Fibroblast of the aortic adventitia (primary cell): ENCODE measurements at regions not wholly inside any gene's neighbourhood (a gene's known extent, or its start where the extent isn't known, plus 50 kb on each side); places are given as distances from the start of the nearest gene placed in this dataset.

Source experiments
- DNase-seq: peaks from one replicate; pipeline ENCODE4 v3.0.0-alpha.2; 2010; ENCODE audit warnings: low read depth
- H3K4me3 ChIP-seq: 2 replicates; pipeline ENCODE4 v1.5.1; 2011; ENCODE audit warnings: low read depth, mild to moderate bottlenecking, control low read depth, low read length, moderate library complexity
- TF ChIP-seq, protein P1 (sequence below): IDR thresholded peaks from 2 replicates; pipeline ENCODE4 v1.5.1; 2011; ENCODE audit warnings: mild to moderate bottlenecking, low read length, control low read depth, inconsistent platforms; ENCODE audit not compliant: insufficient read depth

GRCh38 chr13:63393112-63393511 is 1977.5 kb upstream of the PCDH20 start:
- TF ChIP-seq, protein P1, sequence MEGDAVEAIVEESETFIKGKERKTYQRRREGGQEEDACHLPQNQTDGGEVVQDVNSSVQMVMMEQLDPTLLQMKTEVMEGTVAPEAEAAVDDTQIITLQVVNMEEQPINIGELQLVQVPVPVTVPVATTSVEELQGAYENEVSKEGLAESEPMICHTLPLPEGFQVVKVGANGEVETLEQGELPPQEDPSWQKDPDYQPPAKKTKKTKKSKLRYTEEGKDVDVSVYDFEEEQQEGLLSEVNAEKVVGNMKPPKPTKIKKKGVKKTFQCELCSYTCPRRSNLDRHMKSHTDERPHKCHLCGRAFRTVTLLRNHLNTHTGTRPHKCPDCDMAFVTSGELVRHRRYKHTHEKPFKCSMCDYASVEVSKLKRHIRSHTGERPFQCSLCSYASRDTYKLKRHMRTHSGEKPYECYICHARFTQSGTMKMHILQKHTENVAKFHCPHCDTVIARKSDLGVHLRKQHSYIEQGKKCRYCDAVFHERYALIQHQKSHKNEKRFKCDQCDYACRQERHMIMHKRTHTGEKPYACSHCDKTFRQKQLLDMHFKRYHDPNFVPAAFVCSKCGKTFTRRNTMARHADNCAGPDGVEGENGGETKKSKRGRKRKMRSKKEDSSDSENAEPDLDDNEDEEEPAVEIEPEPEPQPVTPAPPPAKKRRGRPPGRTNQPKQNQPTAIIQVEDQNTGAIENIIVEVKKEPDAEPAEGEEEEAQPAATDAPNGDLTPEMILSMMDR, result no peak
- no peak for DNase-seq
- no peak overlapping the region for H3K4me3 ChIP-seq

- DNase-seq, result no peak
- TF ChIP-seq, protein P1, result no peak
- H3K4me3 ChIP-seq, result no peak overlapping the region
Observed at GRCh38 chr13:63389756-63390155, 1974.1 kb upstream of the PCDH20 start.

DNA sequence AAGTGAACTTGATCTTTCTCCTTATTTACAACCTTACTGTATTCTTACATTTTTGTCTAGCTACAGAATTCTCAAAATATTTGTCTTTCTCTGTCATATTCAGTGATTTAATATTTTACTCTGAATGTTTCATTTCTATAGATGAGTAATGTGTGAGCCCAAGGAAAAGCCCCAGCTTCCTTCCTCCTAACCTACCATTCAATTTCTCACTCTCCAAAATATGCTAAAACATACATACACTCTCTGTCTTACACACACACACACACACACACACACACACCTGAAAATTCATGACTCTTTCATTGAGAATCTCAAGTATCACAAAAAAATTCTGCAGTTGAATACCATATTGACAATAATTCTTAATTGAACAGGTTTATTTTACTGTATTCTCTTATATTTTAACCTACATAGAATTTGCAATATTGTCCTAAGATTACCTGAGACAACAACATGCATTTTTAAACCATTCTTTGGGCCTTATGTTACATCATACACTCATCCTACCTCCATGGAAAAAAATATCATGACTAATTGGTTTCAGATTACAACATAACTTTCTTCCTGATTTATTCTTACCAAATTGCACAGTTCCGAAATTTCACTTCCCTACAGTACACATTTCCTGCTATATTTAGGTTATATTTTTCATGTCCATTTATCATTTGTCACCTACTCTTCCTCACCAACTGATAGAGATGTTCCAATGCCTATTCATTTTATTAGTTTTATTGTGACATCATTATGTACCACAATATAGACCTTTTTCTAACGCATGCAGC is 1965.6 kb upstream of the PCDH20 start:
- DNase-seq, result no peak
- TF ChIP-seq, protein P1, result no peak
- H3K4me3 ChIP-seq, result no peak overlapping the region

- DNase-seq, result no peak
- TF ChIP-seq, protein P1, result no peak
- H3K4me3 ChIP-seq, result no peak overlapping the region
Observed at GRCh38 chr13:63377986-63378385, 1962.3 kb upstream of the PCDH20 start.

DNA sequence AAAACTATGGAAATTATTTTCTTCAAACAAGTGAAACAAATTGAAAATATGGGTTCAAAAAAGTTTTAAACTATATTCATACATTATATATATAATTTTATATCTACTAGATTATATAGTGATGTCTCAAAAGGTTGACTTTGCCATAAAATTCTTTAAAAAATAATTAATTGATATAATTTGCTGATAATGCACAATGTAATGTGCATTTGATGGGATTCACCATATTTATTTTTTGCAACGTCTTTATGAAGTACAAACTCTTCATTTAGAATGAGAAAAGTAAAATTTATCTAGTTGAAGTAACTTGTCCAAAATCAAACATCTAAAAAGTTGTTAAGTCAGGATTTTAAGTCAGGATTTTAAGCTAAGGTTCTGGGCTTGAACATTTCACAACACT is 1954.5 kb upstream of the PCDH20 start:
- no peak for DNase-seq
- TF ChIP-seq, protein P1, result no peak
- no peak overlapping the region for H3K4me3 ChIP-seq

GRCh38 chr13:63367522-63368198 is 1952.0 kb upstream of the PCDH20 start:
- TF ChIP-seq, protein P1, result no peak
- H3K4me3 ChIP-seq, result no peak overlapping the region
- DNase-seq, result no peak

DNA sequence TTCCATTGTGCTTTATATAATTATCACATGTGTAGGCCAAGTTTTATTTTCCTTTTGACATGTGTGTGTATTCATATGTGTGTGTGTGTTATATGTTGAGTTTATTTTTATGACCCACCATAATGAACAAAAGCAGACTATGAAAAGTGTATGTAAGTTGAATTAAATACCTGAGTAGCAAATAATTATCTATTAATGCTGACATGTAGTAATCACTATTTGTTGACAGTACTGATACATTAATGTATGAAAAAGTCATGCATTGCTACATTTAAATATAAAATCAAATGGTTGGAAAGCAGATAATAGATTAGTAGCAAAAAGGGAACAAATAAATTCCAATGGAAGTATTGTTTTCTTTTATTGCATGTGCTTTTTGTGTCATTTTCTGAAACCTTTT is 1948.5 kb upstream of the PCDH20 start:
- TF ChIP-seq, protein P1, result no peak
- no peak overlapping the region for H3K4me3 ChIP-seq
- DNase-seq, result no peak
